NCI-H146 treated with DMSO at 0.1 percent for 48 hours (cell line): ENCODE measurements at regions not wholly inside any gene's neighbourhood (a gene's known extent, or its start where the extent isn't known, plus 50 kb on each side); places are given as distances from the start of the nearest gene placed in this dataset.
"Not testable (repeated sequence)": the region's sequence is repeated elsewhere in the genome, so short reads cannot be mapped to it uniquely, and the experiment has no call there.

Experiments
- DNase-seq: peaks from one replicate; lab custom pipeline; 2025; ENCODE audit not compliant: unreplicated experiment; lab: John Stamatoyannopoulos, UW

GRCh38 chr12:46493834-46494181, 121.2 kb upstream of the SLC38A2 start:
- DNase-seq = no peak

- DNase-seq = no peak
Measured at GRCh38 chr12:46493150-46493833, 120.7 kb upstream of the SLC38A2 start.

- DNase-seq = no peak
Measured at GRCh38 chr12:46492471-46493085, 120.0 kb upstream of the SLC38A2 start.

DNA sequence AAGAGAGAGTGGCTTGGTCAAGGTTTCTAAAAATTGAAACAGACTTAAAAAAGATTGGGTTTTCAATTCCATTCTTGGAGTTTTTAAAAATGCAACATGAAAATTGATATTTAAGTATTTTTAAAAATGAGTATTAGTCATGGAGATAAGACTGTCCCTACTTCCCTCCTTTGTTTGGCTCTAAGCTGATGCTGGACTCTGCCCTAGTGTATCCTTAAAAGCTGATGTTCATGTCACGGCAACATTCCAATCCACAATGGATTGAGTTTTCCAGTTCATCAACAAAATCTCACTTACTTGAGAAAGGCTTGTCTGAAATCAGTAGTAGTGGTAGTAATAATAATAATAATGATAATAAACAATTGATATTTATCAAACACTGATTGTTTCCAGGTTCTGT, 119.0 kb upstream of the SLC38A2 start:
- no peak for DNase-seq

GRCh38 chr12:46490635-46491034, 118.1 kb upstream of the SLC38A2 start:
- no peak for DNase-seq

DNA sequence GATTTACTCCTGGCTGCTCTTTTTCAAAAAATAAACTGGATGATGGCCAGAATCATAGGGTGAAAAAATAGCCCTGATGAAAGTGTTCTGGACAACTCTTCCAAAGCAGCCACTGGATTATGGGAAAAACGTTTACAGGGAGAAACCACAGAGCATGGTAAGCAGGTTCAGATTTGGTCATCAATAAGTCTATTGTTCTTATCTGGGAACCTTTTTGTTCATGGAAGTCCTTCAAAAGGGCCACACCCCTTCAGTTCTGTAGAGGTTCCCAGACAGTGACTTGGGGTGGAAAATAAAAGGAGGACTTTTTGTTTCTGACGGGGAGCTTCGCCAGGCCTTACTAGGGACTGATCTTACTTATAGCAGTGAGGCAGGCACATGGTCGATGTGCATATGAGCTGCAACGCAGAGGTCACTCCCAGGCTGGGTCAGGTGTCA, 117.4 kb upstream of the SLC38A2 start:
- no peak for DNase-seq

GRCh38 chr12:46487567-46488131, 115.1 kb upstream of the SLC38A2 start:
- DNase-seq = no peak

GRCh38 chr12:46486588-46486987, 114.0 kb upstream of the SLC38A2 start:
- DNase-seq = no peak

GRCh38 chr12:46485853-46486252, 113.3 kb upstream of the SLC38A2 start:
- DNase-seq = no peak

- no peak for DNase-seq
Measured at GRCh38 chr12:46484396-46485061, 112.0 kb upstream of the SLC38A2 start.

GRCh38 chr12:46483572-46484395, 111.2 kb upstream of the SLC38A2 start:
- DNase-seq = no peak

DNA sequence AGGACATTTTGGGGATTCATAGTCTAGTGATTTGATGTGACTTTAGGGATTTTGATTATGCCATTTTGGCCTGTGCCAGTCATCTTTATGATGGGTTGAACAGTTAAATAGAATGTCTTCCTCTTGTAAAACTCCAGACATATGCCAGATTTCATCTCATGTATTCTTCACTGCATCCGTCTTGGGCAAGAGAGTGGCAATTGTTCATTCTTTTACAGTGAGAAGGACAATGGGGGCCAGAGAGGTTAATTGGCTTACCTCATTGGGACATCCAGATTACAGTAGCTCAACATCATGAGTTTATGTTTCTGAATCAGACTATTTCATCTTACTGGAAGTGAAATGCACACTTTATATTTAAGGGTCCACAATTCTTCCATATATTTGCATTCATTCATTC, 108.2 kb upstream of the SLC38A2 start:
- DNase-seq = no peak

GRCh38 chr12:46480316-46480715, 107.7 kb upstream of the SLC38A2 start:
- no peak for DNase-seq

- DNase-seq = no peak
Measured at GRCh38 chr12:46478123-46478522, 105.5 kb upstream of the SLC38A2 start.

DNA sequence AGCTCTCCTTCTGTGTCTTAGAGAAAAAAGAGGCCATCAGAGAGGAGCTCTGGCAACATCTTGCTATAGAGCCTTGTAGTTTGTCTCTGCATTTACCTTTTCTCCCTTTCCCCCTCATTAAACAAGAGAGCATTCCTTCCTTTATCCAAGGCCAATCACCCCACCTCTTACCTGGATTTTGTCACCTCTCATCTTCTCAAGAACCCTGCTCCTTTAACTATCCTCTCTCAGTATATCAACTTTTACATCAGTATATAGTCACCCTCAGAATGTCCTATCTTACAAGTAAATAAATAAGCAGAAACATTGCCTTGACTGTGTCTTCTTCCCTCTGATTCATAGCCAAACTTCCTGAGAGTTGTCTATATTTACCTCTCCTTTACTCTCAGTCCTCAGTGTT, 105.0 kb upstream of the SLC38A2 start:
- no peak for DNase-seq

- no peak for DNase-seq
Measured at GRCh38 chr12:46475972-46476645, 103.5 kb upstream of the SLC38A2 start.

DNA sequence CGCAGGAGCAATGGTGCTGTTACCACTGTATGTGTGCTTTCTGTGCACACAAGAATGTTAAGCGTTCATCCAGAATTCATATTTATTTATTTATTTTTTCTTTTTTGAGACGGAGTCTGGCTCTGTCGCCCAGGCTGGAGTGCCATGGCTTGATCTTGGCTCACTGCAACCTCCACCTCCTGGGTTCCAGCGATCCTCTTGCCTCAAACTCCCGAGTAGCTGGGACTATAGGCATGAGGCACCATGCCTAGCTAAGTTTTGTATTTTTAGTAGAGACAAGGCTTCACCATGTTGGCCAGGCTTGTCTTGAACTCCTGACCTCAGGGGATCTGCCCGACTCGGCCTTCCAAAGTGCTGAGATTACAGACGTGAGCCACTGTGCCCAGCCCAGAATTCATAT, 101.8 kb upstream of the SLC38A2 start:
- not testable (repeated sequence) for DNase-seq

DNA sequence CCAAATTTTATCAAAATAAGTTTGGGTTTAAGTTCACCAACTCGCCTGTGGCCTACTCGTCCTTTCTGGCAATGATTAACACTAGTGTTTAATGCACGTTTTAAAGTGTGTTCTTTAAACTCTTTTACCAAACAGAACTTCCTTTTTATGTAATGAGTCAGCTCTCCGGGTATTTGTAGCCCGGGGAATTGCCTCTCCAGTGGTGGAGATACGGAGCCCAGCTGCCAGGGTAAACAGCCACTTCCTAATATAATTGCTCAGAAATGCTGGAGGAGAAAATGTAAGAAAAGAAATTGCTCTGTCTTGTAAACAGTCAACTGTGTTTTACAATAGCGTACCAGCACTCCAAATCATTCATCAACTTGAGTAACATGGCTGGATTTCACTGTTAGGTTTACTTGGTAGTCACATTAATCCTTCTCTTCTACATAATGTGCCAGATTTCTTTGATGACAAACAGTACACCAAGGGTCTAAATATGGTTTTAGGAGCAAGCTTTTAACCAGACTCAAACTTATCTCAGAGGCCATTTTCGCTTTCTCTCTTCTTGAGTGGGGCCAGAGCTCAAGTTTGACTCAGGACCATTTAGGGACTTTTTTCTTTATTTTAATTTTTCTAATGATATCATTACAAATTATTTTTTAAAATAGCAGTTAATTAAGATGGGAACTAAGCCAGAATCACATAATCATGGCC, 101.2 kb upstream of the SLC38A2 start:
- no peak for DNase-seq

DNA sequence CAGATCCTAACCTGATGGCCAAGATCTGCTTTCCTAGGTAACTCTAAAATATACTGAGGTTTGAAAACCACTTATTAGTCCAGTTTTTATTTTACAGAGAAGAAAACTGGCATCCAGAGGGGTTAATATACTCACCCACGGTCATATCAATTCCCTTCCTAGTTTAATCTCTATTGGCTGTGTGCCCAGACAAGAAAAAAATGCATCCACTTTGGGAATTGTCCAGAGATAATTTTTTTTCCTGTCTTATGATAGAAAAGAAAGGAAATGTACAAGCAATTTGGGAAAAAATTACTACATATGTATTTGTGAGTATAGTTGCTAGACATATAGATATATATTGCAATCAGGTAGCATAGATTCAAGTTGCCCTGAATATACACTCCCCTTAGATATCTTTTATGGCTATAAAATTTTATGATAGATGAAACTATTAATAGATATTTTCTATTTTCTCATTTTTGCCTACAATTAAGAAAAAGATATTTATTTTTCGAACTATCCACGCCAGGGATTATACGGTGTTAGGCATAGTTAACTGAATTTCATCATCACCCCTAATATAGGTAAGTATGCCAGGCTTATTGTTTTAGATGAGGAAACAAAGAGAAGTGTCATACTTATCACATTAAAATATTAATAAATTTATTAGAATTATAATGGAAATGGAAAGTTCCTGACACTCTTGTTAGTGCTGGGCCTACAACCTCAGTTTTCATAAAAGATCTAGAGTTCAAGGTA, 100.5 kb upstream of the SLC38A2 start:
- DNase-seq = no peak
